ENCODE measurements at regions not wholly inside any gene's neighbourhood (a gene's known extent, or its start where the extent isn't known, plus 50 kb on each side); places are given as distances from the start of the nearest gene placed in this dataset.
"Not testable (repeated sequence)": the region's sequence is repeated elsewhere in the genome, so short reads cannot be mapped to it uniquely, and the experiment has no call there.

DNA sequence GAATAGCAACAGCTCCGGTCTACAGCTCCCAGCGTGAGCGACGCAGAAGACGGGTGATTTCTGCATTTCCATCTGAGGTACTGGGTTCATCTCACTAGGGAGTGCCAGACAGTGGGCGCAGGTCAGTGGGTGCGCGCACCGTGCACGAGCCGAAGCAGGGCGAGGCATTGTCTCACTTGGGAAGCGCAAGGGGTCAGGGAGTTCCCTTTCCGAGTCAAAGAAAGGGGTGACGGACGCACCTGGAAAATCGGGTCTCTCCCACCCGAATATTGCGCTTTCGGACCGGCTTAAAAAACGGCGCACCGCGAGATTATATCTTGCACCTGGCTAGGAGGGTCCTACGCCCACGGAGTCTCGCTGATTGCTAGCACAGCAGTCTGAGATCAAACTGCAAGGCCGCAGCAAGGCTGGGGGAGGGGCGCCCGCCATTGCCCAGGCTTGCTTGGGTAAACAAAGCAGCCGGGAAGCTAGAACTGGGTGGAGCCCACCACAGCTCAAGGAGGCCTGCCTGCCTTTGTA lies 442.3 kb upstream of the NFIA start:
- not testable (repeated sequence) for DNase-seq

DNA sequence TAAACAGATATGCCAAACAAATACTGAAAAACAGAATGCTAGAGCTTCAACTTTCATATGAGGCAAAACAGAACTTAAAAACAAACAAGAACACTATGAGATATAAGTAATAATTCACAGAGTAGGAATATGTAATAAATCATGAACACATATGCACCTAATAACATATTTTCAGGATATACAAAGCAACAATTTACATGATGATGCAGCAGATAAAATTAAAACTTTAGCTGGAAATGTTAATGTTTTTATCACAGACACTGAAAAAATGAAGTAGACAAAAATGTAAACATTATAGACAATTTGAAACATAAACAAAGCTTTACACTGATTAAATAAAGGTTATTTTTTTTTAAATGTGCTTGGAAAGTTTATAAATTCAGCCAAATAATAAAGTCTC lies 443.1 kb upstream of the NFIA start:
- DNase-seq: no peak

DNA sequence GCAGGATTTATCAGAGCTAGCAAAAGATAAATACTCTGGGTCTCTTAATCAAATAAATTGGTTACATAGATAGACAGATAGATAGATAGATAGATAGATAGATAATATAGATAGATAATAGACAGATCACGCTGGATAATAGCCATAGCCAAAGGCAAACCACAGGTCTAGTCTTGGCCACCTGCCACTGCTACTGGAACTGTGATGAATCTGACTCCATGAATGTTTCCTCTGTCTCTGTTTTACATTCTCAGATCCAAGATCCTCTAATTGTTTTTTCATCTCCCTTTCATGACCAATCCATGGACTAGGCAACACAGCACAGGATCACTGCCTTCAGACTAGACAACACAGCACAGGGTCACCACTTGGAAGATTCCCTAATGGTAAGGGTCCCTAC lies 444.7 kb upstream of the NFIA start:
- DNase-seq: no peak

DNA sequence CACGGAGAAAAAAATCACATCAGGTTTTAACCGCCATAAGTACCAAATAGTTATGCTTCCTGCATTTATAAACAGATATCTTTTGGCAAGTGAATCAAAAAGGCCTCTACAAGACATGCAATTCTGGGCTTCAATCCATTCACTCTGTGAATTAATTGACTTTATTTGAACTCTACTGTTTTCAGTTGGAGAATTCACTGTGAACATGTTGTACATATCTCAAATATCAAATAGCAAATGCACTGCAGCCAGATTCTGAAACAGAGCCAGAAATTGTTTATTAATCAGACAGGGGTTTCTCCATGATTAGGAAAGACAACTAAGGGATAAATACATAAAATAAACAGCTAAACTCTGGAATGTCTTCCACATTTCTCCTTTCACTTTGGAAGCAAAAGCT lies 445.4 kb upstream of the NFIA start:
- no peak for DNase-seq

DNA sequence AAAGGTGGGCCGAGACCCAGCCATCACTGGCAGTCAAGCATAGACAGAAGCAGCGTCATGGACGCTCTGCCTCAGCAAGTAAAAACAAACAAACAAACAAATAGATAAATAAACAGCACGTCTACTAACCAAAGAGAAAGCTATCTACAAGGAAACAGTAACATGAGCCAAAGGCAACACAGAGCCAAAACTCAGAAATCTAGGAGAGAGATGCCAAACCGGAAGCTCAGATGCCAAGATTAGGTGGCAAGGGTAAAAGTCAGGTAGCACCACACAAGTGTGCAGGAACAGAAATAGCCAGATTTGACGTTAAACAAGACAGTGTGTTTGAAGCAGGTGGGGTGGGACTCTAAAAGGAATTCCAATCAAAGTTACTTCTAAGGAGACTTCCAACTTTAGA lies 448.3 kb upstream of the NFIA start:
- DNase-seq: no peak

DNA sequence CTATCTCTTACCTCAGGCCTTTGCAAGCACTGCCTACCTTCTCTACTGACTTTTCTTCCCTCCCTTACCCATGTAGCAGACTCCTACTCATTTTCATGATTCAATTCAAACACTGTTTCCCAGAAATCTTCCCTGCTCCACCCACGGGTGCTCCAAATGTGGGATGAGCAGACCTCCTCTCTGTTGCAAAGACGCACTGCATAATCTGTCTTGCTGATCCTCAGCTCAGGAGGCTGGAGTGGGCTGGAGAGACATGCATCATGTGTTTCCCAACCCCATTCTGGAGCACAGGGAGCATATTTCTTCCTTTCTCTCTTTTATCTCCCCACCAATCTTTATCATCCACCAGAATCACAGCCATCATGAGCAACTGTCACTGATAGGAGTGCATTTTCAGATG lies 459.9 kb upstream of the NFIA start:
- DNase-seq: no peak

DNA sequence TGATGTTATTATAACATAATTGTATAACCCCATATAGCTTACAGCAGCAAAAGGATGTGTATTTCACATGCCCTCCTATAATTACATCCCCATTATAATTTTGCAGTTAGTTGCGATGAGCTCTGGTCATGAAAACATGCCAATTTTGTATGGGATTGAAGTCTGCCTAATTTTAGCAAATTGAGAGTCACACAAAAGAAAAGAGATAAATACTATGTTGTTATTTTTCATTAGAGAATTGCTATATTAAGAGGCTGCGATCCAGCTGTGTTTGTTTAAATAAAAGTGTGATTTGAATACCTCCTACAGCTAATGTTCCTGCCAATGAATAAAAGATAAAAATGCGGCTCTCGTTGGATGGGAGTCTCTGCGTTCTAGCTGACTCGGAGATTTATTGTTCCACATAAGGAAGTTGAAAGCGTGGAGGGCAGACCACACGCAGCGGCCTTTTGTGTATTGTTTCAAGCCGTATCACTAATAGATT lies 461.0 kb upstream of the NFIA start:
- DNase-seq: no peak

DNA sequence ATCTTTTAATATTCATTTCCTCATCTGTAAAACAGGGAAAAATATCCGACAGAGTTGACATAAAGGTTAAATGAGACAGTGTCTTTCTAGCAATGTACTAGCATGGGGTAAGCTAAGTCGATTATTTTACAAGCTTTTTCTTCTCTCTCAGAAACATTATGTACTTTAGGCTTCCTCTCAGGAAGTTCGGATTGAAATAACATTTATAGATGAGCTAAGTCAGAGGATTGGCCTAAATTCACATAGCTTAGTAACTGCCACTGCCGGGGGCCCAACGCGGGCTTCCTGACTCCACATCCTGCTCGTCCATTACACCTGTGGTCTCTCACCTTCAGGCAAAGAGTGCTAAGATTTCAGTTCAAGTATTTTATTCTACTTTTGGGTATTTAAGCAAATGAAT lies 462.3 kb upstream of the NFIA start:
- no peak for DNase-seq

DNA sequence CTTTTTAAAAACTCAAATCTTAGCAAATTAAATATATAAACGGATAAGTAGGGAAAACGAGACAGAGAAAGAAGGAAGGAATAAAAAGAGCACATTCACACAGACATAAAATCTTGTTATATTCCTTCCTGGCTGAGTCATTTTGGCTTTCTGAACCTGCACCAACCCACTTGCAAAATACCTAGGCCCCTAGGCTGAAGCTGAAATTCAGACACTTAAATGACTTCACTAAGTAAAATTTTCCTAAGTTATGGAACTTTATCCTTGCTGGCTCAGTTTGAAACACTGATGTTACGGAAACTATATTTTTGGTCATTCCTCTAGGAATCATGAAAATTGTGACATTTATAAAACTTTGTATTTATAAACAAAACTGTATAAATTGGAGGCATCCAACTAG lies 462.8 kb upstream of the NFIA start:
- no peak for DNase-seq

DNA sequence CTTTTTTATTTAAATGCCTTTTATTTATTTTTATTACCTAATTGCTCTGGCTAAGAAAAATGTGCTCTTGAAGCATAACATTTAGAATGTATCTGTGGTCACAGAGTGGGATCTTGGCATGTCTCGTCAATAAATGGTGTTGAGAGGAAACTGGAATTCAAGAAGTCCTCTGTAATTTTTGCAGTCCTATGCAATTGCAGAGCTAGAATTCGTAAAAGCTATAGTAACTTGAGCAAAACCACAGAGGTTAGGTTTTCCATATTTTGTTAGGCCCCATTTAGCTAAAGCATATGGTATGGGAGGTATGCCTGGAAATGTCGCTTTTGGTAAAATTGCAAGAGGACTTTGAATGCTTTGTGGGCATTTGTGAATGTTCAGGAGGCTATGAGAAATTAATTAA lies 466.7 kb upstream of the NFIA start:
- DNase-seq: no peak

DNA sequence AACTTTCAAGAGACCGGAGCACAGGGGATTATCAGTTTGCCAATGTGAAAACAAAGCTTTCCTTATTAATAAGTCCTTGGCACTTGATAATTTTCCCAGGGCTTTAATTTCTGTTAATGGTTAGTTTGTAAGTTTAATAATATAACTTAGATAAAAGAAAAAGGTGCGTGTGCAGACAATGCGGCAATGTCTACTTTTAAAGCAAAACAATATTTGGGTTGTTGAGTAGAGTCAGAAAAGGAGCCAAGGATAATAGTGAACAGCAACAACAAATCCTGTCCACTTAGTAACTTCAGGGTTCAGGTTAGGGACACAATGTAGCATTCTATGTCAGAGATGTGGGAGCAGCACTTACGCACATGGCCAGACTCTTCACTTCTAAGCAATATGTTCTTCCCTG lies 469.6 kb upstream of the NFIA start:
- no peak for DNase-seq

DNA sequence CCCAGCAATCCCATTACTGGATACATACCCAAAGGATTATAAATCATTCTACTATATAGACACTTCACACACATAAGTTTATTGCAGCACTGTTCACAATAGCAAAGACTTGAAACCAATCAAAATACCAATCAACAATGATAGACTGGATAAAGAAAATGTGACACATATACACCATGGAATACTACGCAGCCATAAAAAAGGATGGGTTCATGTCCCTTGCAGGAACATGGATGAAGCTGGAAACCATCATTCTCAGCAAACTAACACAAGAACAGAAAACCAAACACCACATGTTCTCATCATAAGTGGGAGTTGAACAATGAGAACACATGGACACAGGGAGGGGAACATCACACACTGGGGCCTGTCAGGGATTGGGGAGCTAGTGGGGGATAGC lies 475.4 kb upstream of the NFIA start:
- not testable (repeated sequence) for DNase-seq

DNA sequence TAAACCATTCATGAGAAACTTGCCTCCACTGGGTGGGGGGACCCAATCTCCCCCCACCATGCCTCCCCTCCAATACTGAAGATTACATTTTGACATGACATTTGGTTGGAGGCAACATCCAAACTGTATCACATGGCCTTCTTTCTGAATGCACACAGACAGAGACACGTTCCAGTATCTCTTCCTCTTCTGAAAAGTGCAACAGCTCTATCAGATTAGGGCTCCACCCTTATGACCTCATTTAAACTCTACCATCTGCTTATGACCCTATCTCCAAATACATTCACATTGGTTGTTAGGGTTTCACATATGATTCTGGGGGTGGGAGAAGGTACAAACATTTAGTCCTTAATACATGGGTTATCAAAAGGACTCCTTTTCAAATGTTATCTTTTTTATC lies 481.8 kb upstream of the NFIA start:
- DNase-seq: no peak

DNA sequence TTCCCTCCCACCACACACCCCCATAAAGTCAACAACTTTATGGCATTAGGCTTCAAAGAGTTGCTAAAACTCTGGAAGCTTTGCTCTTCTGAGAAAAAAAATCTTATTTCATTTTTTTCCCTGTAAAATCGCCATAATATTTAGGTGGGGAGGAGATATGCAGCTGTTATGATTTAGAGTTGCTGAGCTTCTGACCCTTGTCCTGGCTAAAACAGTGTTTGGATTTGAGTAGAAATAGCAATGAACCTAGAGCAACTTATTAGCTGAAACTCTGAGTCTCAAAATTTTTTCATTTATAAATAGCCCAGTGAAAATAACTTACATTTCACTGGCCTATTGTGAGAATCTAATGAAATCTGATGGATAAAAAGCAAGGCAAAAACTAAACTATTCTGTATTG lies 482.8 kb upstream of the NFIA start:
- no peak for DNase-seq

DNA sequence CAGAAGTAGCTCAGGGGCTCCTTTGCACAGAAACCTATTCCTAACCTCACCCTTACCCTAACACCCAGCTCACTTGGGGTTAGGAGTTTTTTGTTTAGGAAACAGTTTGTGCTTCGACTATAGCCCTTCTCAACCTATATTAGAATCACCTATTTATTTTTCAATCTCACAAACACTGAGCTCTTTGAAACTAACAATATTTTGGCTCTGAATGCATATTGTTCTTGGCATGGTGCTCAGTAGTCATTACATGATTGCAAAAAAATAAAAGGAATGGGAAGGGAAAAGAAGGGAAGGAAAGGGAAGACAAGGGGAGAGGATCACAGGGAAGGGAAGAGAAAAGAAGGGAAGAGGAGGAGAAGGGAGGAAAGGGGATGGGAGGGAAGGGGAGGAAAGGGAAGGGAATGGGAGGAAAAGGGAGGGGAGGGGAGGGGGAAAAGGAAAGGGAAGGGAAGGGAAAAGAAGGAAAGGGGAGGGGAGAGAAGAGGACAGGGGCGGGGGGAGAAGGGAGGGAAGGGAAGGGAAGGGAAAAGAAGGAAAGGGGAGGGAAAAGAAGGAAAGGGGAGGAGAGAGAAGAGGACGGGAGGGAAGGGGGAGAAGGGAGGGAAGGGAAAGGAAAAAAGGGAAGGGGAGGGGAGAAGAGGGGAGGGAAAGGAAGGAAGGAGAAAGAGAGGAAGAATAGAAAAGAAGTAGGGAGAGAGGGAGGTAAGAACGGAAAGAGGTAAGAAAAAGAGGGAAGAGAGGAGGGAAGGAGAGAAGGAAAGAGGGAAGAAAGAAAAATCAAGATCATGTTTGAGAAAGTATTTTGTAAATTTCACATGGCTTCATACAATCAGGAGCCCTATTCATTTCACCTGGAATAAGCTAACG lies 484.1 kb upstream of the NFIA start:
- no peak for DNase-seq

DNA sequence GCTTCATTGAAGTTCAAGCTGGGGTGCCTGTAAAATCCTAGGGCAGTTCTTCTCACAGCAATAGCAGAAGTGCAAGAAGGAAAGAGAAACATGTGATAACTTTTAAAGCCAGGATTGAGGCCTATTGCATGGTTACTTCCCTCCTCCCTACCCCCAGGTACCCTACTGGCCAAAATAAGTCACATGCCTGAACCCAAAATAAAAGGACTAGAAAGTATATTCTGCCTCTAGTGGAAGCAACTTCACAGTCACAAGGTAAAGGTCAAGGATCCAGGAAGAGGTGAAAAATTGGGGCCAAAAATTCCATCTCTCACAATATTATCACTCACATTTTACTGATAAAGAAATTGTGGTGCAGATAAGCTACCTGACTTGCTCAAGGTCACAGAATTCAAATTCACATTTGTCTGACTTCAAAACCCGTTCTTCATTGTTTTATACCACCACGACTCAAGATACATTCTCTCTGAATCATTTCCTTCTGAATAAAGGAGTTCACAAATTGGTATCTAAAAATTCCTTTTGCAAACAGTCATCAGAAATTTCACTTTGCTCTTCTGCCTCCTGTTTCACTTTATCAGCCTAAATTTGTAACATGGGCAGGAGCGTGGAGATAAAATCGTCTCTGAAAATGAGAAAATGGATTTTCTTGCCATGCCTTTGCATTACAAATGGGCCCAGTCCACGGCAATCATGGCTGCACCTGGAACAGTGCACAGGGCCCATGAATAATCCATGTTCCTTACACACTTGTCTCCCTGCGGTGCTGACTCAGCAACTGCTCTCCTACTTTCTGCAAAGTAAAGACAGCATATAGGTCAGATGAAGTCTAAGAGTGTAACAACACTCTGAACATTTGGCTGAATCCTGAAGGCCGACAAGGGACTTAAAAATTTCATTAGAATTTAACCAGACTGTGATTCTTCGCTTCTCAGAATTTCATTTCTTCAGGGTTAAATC lies 485.3 kb upstream of the NFIA start:
- DNase-seq: no peak

DNA sequence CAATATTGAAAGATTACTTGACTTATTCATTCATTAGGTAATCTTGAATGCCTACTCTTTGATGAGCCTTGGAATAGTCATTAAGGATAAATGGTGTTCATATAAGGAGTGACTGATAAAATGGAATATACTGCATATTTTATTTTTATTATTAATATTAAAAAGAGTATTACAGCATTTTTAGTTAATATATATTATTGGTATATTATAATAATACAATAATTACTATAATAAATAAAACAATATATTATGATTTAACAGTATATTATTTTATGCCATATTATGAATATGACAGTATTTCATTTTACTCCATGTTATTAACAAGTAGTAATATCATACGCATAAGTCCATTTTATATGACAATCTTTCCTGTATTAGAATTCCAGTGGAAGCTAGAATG lies 490.8 kb upstream of the NFIA start:
- DNase-seq: no peak

DNA sequence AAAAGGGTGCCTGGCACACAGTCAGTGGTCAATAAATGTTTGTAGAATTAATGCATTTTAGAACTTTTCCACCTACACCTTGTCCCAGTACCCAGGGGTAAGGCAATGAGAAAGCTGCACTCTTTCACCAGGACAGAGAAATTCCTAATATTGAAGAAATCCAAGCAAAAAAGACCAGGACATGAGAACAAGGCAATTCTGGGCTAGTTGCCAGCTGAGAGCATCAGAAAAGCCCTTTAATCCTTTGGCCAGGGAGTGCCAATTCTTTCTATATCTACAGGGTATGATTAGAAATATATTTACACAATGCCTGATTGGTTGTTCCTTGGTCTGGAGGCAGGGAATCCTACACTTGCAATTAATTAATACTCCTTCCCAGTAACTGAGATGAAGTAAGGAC lies 492.4 kb upstream of the NFIA start:
- no peak for DNase-seq

DNA sequence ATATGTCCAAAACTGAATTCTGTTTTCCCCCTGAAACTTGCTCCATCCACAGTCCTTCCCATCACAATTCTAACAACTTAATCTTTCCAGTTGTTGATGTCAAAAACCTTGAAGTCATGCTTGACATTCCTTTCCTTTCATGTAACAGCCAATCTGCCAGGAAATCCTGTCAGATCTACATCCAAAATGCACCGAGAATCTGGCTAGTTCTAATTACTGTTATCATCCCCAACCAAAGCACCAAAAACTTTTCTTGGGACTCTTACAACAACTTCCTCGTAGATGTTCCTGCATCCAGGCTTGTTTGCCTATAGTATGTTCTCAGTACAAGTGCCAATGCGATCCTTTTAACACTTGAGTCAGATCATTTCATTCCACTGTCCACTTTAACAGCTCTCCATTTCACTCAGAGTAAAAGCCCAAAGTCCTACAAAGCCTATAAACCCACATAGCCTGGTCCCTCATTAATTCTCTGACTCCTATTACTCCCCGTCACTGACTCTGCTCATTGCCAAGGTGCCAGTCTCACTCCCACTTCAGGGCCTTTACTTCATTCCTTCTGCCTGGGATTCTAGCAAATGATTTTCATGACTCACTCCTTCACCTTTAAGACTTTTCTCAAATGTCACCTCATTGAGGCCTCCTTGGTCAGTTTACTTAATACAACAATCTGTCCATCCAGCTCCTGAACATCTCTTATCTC lies 493.2 kb upstream of the NFIA start:
- DNase-seq: no peak

DNA sequence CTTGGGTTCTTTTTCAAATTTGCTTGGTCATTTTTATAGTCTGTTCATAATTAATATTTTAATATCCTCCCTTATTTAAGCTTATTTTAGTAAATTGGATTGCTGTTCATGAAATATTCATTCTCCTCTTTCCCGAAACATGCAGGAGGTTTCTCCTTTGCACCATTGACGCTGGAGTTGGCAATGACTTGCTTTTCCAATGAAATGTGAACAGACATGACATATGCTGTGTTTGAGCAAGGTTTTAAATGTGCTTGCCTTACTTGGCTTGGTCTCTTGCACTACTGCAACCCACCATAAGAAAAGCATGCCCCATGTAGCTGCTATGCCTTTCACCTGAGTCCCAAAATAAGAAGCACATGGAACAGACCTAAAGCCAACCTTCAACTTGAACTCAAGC lies 498.0 kb upstream of the NFIA start:
- no peak for DNase-seq

DNA sequence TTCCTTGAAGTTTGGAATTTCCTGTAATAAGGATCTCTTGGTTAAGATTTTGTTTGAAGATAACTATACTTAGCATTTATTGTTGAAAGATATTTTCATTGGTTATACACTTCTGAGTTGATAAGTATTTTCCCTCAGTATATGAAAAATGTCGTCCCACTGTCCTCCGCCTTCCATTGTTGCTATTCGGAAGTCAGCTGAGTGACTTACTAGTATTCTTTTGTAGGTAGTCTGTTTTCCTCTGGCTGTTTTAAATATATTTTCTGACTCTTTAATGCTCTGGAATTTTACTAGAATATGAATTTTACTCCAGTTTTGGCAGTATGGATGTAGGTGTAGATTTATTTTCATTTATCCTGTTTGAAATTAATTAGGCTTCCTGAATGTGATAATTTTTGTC lies 498.7 kb upstream of the NFIA start:
- DNase-seq: no peak

DNA sequence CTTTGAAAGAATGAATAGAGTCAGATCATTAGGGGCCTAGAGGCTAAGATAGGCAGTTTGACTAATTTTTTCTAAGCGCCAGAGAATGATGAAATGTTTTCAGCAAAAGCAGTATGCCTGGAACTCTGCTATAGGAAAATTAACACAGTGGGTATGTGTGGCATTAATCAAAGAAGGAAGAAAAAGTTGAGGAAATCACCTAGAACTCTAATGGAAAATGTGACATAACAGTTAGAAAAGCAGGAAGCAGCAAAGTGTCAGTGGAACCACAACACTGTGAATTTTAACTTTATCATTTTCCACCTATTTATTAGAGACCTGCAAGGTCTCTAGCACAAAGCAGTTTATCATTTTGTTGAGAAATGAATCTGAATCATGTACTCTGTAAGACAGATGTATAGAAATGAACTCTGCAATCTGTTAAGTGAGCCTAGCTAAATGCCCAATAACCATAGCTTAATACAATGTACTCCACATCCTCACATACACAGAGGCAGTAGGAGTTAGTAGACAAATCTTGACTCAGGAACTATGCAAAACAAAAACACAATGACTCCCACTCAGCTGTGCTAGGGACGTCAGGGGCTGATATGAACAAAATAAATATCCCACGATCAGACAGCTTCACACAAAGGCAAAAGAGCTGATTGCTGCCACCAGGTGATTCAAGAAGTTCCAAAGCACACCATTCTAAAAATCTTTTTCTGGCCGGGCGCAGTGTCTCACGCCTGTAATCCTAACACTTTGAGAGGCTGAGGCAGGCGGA lies 500.7 kb upstream of the NFIA start:
- DNase-seq: no peak

Data from CD4-positive, alpha-beta T cell treated with Interleukin-17A for 4 hours (primary cell).